COLO829 (cell line): ENCODE measurements at regions not wholly inside any gene's neighbourhood (a gene's known extent, or its start where the extent isn't known, plus 50 kb on each side); places are given as distances from the start of the nearest gene placed in this dataset.

Experiments used
- DNase-seq: peaks from one replicate; pipeline ENCODE4 v3.0.0; 2012; ENCODE audit warnings: low spot score

GRCh38 chr18:42401131-42401673, 446.2 kb downstream of the PIK3C3 start:
- no peak for DNase-seq

- no peak for DNase-seq
Measured at GRCh38 chr18:42404151-42404550, 449.1 kb downstream of the PIK3C3 start.

- no peak for DNase-seq
Measured at GRCh38 chr18:42409005-42409404, 454.0 kb downstream of the PIK3C3 start.

GRCh38 chr18:42412281-42412680, 457.2 kb downstream of the PIK3C3 start:
- DNase-seq: no peak

- no peak for DNase-seq
Measured at GRCh38 chr18:42412896-42413295, 457.9 kb downstream of the PIK3C3 start.

- no peak for DNase-seq
Measured at GRCh38 chr18:42413870-42414269, 458.8 kb downstream of the PIK3C3 start.

GRCh38 chr18:42414756-42415454, 459.9 kb downstream of the PIK3C3 start:
- DNase-seq: no peak

- DNase-seq: no peak
Measured at GRCh38 chr18:42417189-42417588, 462.2 kb downstream of the PIK3C3 start.

GRCh38 chr18:42418121-42418520, 463.1 kb downstream of the PIK3C3 start:
- no peak for DNase-seq

- no peak for DNase-seq
Measured at GRCh38 chr18:42425025-42425424, 470.0 kb downstream of the PIK3C3 start.

- no peak for DNase-seq
Measured at GRCh38 chr18:42426496-42427015, 471.5 kb downstream of the PIK3C3 start.

- DNase-seq: no peak
Measured at GRCh38 chr18:42429196-42429595, 474.2 kb downstream of the PIK3C3 start.

GRCh38 chr18:42436222-42436765, 481.3 kb downstream of the PIK3C3 start:
- DNase-seq: no peak

GRCh38 chr18:42437001-42437400, 482.0 kb downstream of the PIK3C3 start:
- no peak for DNase-seq

GRCh38 chr18:42437646-42438045, 482.6 kb downstream of the PIK3C3 start:
- no peak for DNase-seq

GRCh38 chr18:42442656-42443055, 487.6 kb downstream of the PIK3C3 start:
- no peak for DNase-seq

GRCh38 chr18:42444349-42444748, 489.3 kb downstream of the PIK3C3 start:
- no peak for DNase-seq

GRCh38 chr18:42445359-42445758, 490.3 kb downstream of the PIK3C3 start:
- no peak for DNase-seq

- DNase-seq: no peak
Measured at GRCh38 chr18:42446195-42446594, 491.2 kb downstream of the PIK3C3 start.

- DNase-seq: no peak
Measured at GRCh38 chr18:42447688-42448087, 492.7 kb downstream of the PIK3C3 start.

GRCh38 chr18:42458226-42458625, 503.2 kb downstream of the PIK3C3 start:
- DNase-seq: no peak

- no peak for DNase-seq
Measured at GRCh38 chr18:42459873-42460272, 504.8 kb downstream of the PIK3C3 start.

GRCh38 chr18:42471885-42472284, 516.9 kb downstream of the PIK3C3 start:
- DNase-seq: no peak

GRCh38 chr18:42473611-42474010, 518.6 kb downstream of the PIK3C3 start:
- DNase-seq: no peak
